RWPE2 (cell line): ENCODE measurements at regions not wholly inside any gene's neighbourhood (a gene's known extent, or its start where the extent isn't known, plus 50 kb on each side); places are given as distances from the start of the nearest gene placed in this dataset.
"Not testable (repeated sequence)": the region's sequence is repeated elsewhere in the genome, so short reads cannot be mapped to it uniquely, and the experiment has no call there.

Experiments used
- ATAC-seq: fragments of 200-7000 bp; cut with Tn5 transposase; 3 replicates; pipeline ENCODE4 v1.9.1; 2021; ENCODE audit warnings: low read depth
- DNase-seq: peaks from one replicate; pipeline ENCODE4 v3.0.0-alpha.2; 2020; ENCODE audit warnings: low spot score
- H3K27ac ChIP-seq: fragments of 450-650 bp; 2 replicates; pipeline ENCODE4 v1.5.1; 2017; ENCODE audit warnings: mild to moderate bottlenecking; ENCODE audit not compliant: poor library complexity, severe bottlenecking
- H3K27me3 ChIP-seq: fragments of 250-450 bp; sonication (Bioruptor Pico); 2 replicates; pipeline ENCODE4 v1.5.1; 2021; ENCODE audit warnings: mild to moderate bottlenecking, moderate library complexity; ENCODE audit not compliant: insufficient read depth, poor library complexity, severe bottlenecking
- H3K36me3 ChIP-seq: fragments of 250-450 bp; sonication (Bioruptor Pico); 2 replicates; pipeline ENCODE4 v1.5.1; 2020; ENCODE audit warnings: low read depth, mild to moderate bottlenecking, moderate library complexity
- H3K4me1 ChIP-seq: fragments of 250-450 bp; sonication (Bioruptor Pico); 2 replicates; pipeline ENCODE4 v1.5.1; 2021; ENCODE audit warnings: mild to moderate bottlenecking, moderate library complexity; ENCODE audit not compliant: insufficient read depth, poor library complexity, severe bottlenecking
- H3K4me3 ChIP-seq: fragments of 250-450 bp; sonication (Bioruptor Pico); 2 replicates; pipeline ENCODE4 v1.5.1; 2021; ENCODE audit warnings: mild to moderate bottlenecking, moderate library complexity; ENCODE audit not compliant: severe bottlenecking
- H3K9me3 ChIP-seq: fragments of 250-450 bp; sonication (Bioruptor Pico); 2 replicates; pipeline ENCODE4 v1.5.1; 2021; ENCODE audit warnings: mild to moderate bottlenecking, moderate library complexity; ENCODE audit not compliant: severe bottlenecking
- TF ChIP-seq, protein P1 (sequence below): fragments of 450-650 bp; IDR thresholded peaks from one replicate; pipeline ENCODE4 v1.5.1; 2017; ENCODE audit warnings: mild to moderate bottlenecking, moderate library complexity; ENCODE audit not compliant: poor library complexity, severe bottlenecking

DNA sequence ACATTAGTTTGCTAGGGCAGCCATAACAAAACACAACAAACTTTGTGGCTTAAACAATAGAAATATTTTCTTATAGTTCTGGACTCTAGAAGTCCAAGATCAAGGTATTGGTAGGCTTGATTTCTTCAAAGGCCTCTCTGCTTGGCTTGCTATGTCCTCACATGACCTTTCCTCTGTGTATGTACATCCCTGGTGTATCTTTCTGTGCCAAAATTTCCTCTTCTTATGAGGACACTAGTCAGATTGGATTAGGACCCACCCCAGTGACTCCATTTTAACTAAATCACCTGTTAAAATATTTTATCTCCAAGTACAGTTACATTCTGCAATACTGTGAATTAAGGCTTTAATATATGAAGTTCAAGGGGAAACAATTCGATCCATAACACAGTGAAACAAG is 168.9 kb upstream of the CCNH start:
- Histone ChIP-seq H3K9me3 (no peaks in the 10 kb centered on the region), H3K4me3 (no peak overlapping the region), H3K27me3 (no peaks in the 10 kb centered on the region), H3K4me1 (no peaks in the 10 kb centered on the region), H3K27ac (no peak overlapping the region), H3K36me3 (no peaks in the 10 kb centered on the region)
- ATAC-seq (no peak), DNase-seq (no peak)
- TF ChIP-seq, protein P1, sequence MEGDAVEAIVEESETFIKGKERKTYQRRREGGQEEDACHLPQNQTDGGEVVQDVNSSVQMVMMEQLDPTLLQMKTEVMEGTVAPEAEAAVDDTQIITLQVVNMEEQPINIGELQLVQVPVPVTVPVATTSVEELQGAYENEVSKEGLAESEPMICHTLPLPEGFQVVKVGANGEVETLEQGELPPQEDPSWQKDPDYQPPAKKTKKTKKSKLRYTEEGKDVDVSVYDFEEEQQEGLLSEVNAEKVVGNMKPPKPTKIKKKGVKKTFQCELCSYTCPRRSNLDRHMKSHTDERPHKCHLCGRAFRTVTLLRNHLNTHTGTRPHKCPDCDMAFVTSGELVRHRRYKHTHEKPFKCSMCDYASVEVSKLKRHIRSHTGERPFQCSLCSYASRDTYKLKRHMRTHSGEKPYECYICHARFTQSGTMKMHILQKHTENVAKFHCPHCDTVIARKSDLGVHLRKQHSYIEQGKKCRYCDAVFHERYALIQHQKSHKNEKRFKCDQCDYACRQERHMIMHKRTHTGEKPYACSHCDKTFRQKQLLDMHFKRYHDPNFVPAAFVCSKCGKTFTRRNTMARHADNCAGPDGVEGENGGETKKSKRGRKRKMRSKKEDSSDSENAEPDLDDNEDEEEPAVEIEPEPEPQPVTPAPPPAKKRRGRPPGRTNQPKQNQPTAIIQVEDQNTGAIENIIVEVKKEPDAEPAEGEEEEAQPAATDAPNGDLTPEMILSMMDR = no peak

DNA sequence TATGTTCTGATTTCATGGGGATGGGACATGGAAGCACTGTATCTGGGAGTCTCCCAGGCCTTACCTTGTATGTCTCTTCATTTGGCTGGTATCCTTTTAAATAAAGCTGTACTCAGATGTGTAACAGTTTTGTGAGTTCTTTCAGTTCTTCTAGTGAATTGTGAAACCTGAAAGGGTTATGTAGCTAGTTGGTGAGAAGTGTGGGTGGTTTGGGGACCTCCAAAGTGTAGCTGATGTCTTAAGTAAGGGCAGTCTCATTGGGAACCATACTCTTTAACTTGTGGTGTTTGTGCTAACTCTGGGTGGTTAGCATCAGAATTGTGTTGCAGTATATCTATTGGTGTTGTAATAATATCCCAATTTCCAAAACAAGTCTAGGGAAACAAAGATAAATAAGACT is 166.9 kb upstream of the CCNH start:
- TF ChIP-seq, protein P1 = no peak
- no peaks in the 10 kb centered on the region for H3K27me3 ChIP-seq
- no peak for ATAC-seq

DNA sequence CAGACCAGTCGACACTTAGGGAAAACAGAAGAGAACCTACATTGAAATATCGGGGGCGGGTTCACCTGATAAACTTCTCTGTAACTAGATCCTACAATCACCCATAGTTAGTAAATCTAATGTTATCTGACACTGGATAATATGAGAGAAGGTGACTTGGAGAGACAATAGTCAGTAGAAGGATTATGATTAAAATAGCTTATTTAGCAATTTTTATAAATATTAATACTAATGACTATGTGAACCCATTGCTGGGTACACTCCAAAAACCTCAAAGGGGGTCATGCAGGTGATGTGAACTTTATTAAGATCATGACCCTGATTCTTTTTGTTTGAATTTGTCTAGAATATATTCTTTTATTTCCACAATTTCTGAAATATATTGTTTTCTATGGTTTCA is 164.1 kb upstream of the CCNH start:
- Histone ChIP-seq H3K36me3 (no peaks in the 10 kb centered on the region), H3K9me3 (no peaks in the 10 kb centered on the region), H3K4me3 (no peak overlapping the region), H3K27ac (no peak overlapping the region), H3K27me3 (no peaks in the 10 kb centered on the region), H3K4me1 (no peaks in the 10 kb centered on the region)
- TF ChIP-seq, protein P1 = no peak
- ATAC-seq (no peak), DNase-seq (no peak)

More for the DNA sequence above, 166.9 kb upstream of the CCNH start:
- no peak for DNase-seq
- no peaks in the 10 kb centered on the region for H3K36me3 ChIP-seq
- no peaks in the 10 kb centered on the region for H3K4me1 ChIP-seq
- H3K27ac ChIP-seq = no peak overlapping the region
- no peak overlapping the region for H3K4me3 ChIP-seq
- no peaks in the 10 kb centered on the region for H3K9me3 ChIP-seq

DNA sequence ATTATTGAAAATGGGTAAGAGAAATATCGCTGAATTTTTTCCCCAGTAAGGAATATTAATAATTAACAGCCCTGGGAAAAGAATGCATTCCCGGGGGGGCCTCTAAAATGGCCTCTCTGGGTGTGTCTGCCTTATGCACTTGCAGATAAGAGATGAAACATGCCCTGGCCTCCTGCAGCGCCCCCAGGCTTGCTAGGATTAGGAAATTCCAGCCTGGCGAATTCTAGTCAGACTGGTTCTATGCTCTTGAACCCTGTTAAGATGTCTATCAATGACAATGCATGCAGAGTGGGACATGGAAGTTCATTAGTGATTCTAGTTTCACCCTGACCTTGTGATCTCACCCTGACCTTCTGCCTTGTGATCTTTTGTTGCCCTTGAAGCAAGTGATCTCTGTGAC is 163.6 kb upstream of the CCNH start:
- not testable (repeated sequence) for H3K27ac ChIP-seq, H3K27me3 ChIP-seq, H3K4me3 ChIP-seq, DNase-seq, H3K36me3 ChIP-seq, H3K4me1 ChIP-seq, ATAC-seq, H3K9me3 ChIP-seq

DNA sequence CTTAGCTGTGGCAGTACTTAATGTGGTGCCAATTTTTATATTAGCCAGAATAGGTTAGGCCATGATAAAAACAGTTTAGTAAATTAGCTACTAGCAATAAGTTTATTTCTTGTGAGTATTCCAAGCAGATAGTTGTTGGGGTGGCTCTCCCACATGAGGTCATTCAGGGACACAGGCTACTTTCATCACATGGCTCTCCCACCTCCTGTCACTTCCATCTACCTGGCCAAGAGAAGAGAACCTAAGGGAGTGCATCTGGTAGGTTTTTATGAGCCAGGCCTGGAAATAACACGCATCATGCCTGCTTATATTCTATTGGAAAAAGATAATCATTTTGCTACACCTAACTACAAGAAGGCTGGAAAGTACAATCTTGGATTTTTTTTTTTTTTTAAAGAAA is 161.4 kb upstream of the CCNH start:
- no peak overlapping the region for H3K27ac ChIP-seq
- H3K36me3 ChIP-seq = no peaks in the 10 kb centered on the region
- no peaks in the 10 kb centered on the region for H3K4me1 ChIP-seq
- H3K4me3 ChIP-seq = no peak overlapping the region
- ATAC-seq = no peak
- no peaks in the 10 kb centered on the region for H3K27me3 ChIP-seq
- no peaks in the 10 kb centered on the region for H3K9me3 ChIP-seq
- TF ChIP-seq, protein P1 = no peak
- no peak for DNase-seq
